PC-9 (cell line): ENCODE measurements at regions not wholly inside any gene's neighbourhood (a gene's known extent, or its start where the extent isn't known, plus 50 kb on each side); places are given as distances from the start of the nearest gene placed in this dataset.

Experiments
- BruUV-seq: library from RNA; stranded (reverse); fragments of 400-500 nt; replicated peaks from 2 replicates; lab custom pipeline; 2021; lab: Mats Ljungman, UMichigan
- CTCF ChIA-PET: fragments of 300-600 bp; sonication (Branson Sonifier 250); formaldehyde crosslinking; loops from one replicate; lab custom pipeline; 2022; ENCODE audit warnings: antibody characterized with exemption; lab: Charles Lee
- POLR2A ChIA-PET: fragments of 300-600 bp; sonication (Branson Sonifier 250); formaldehyde crosslinking; loops from one replicate; lab custom pipeline; 2022; ENCODE audit warnings: antibody characterized with exemption; ENCODE audit not compliant: unreplicated experiment; lab: Charles Lee
- DNase-seq, 2 experiments: peaks; one replicate each; pipeline versions ENCODE4 v3.0.0 to v3.0.0-alpha.2; 2015 to 2022; ENCODE audit warnings: mixed read lengths in 1 of 2
- H2AFZ ChIP-seq: fragments of 200-600 bp; sonication (generic); 2 replicates; pipeline ENCODE4 v1.8.1; 2017; ENCODE audit warnings: antibody characterized with exemption
- H3F3A ChIP-seq: fragments of 200-600 bp; sonication (generic); 2 replicates; pipeline ENCODE4 v1.8.1; 2017; ENCODE audit warnings: antibody characterized with exemption, mild to moderate bottlenecking, low read depth; ENCODE audit not compliant: insufficient read depth
- H3K27ac ChIP-seq: fragments of 200-600 bp; sonication (generic); 2 replicates; pipeline ENCODE4 v1.6.1; 2016; ENCODE audit warnings: mixed run types
- H3K27me3 ChIP-seq: fragments of 200-600 bp; sonication (generic); 2 replicates; pipeline ENCODE4 v1.6.1; 2016; ENCODE audit warnings: low read depth, mixed run types; ENCODE audit not compliant: insufficient read depth
- H3K36me3 ChIP-seq: fragments of 200-600 bp; sonication (generic); 2 replicates; pipeline ENCODE4 v1.6.1; 2016; ENCODE audit warnings: low read depth, mixed run types
- H3K4me1 ChIP-seq: fragments of 200-600 bp; sonication (generic); replicated peaks from 2 replicates; pipeline ENCODE4 v1.6.1; 2016; ENCODE audit warnings: mixed run types; ENCODE audit not compliant: insufficient read depth
- H3K4me2 ChIP-seq: fragments of 200-600 bp; sonication (generic); 2 replicates; pipeline ENCODE4 v1.6.1; 2017; ENCODE audit warnings: mixed run types
- H3K4me3 ChIP-seq: fragments of 200-600 bp; sonication (generic); 2 replicates; pipeline ENCODE4 v1.6.1; 2016; ENCODE audit warnings: mixed run types
- H3K79me2 ChIP-seq: fragments of 200-600 bp; sonication (generic); 2 replicates; pipeline ENCODE4 v1.6.1; 2017; ENCODE audit warnings: low read depth, mixed run types
- H3K9me2 ChIP-seq: fragments of 200-600 bp; sonication (generic); 2 replicates; pipeline ENCODE4 v1.8.1; 2017; ENCODE audit warnings: mild to moderate bottlenecking; ENCODE audit not compliant: insufficient read depth
- H3K9me3 ChIP-seq: fragments of 200-600 bp; sonication (generic); 2 replicates; pipeline ENCODE4 v1.8.1; 2016; ENCODE audit warnings: low read depth; ENCODE audit not compliant: insufficient read depth
- H4K20me1 ChIP-seq: fragments of 200-600 bp; sonication (generic); 2 replicates; pipeline ENCODE4 v1.8.1; 2017; ENCODE audit not compliant: insufficient read depth
- CTCF ChIP-seq: fragments of 200-600 bp; sonication (generic); conservative IDR thresholded peaks from 2 replicates; pipeline ENCODE4 v1.6.1; 2017; ENCODE audit warnings: mixed run types, antibody characterized with exemption, mild to moderate bottlenecking, moderate library complexity
- EZH2 ChIP-seq: fragments of 200-600 bp; sonication (generic); IDR thresholded peaks from 2 replicates; pipeline ENCODE4 v1.8.0; 2017; ENCODE audit warnings: antibody characterized with exemption, low read depth
- intact Hi-C: fragments of 100-400 bp; cut with micrococcal nuclease; formaldehyde crosslinking; loops from one replicate; pipeline ENCODE4 v1.10.0; 2022; ENCODE audit not compliant: unreplicated experiment

GRCh38 chr2:64785245-64785644 lies 131.5 kb upstream of the SERTAD2 start:
- no peak for TF ChIP-seq EZH2
- no peak for TF ChIP-seq CTCF
- peak in 1 of 2 experiments; percentile 50 for DNase-seq
- peak overlapping the region; percentile 76 for H3K4me2 ChIP-seq
- H3K9me3 ChIP-seq: no peaks in the 10 kb centered on the region
- H3K27ac ChIP-seq: peak overlapping the region; percentile 93
- BruUV-seq: no TSS peak
- H2AFZ ChIP-seq: no peak overlapping the region
- peaks cover 96% of the 10 kb centered on the region for H3K4me1 ChIP-seq
- peak overlapping the region; percentile 33; the same call in 1 of the 2 replicates for H3K4me3 ChIP-seq
- ChIA-PET CTCF (interaction anchor here (0.5 kb wide), 1 partner anchor 79 kb away, joined by 3 read pairs; no protein-coding TSS in a partner anchor), POLR2A (interaction anchor here (0.6 kb wide), 1 partner anchor 7 kb away, joined by 4 read pairs; no protein-coding TSS in a partner anchor)
- H3K9me2 ChIP-seq: no peaks in the 10 kb centered on the region
- H4K20me1 ChIP-seq: no peaks in the 10 kb centered on the region
- H3K36me3 ChIP-seq: no peaks in the 10 kb centered on the region
- H3K79me2 ChIP-seq: no peaks in the 10 kb centered on the region
- intact Hi-C loops: no loop called here
- peaks cover 66% of the 10 kb centered on the region for H3F3A ChIP-seq
- no peaks in the 10 kb centered on the region for H3K27me3 ChIP-seq

DNA sequence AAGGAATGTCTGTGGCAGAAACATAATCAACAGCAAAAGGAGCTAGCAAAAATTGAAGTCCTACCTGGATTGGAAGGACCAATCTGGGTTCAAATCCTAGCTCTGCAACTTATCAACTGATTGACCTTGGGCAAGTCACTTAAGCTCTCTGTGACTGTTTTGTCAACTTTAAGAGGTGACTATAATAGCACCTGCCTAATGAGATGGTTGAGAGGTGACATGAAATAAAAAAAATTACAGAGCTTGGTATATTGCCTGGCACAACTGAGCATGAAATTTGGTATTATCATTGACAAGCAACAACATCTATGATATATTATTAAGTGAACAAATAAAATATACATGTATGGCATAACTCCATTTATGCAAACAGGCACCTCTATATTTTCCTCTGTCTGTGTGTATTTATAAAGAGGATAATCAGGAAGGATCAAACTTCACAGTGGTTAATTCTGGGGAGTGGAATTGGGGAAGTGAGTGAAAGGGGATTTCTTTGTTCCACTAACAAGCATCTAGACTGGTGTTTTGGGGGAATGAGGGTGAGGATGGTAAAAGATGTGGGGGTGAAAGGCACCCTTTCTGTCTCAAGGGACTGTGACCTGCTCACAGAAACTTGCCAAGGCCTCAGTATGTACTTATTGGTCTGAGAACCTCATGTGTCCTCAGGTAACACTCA lies 132.8 kb upstream of the SERTAD2 start:
- no TSS peak for BruUV-seq
- peak overlapping the region; percentile 93; the same call in 1 of the 2 replicates for H3K27ac ChIP-seq
- POLR2A ChIA-PET: interaction anchor here (0.5 to 0.7 kb wide), 5 partner anchors 10 to 750 kb away, joined by 3 to 13 read pairs (median 8); no protein-coding TSS in a partner anchor

GRCh38 chr2:64787019-64787365 lies 133.3 kb upstream of the SERTAD2 start:
- ChIA-PET CTCF (no interaction called here), POLR2A (no interaction called here)
- no peak for DNase-seq
- Histone ChIP-seq H4K20me1 (no peaks in the 10 kb centered on the region), H3K4me2 (no peak overlapping the region), H3K9me2 (no peaks in the 10 kb centered on the region), H3K4me1 (peaks cover 98% of the 10 kb centered on the region), H3K36me3 (no peaks in the 10 kb centered on the region), H3K27ac (0 out of 2 replicates have a peak overlapping the region, but pooled peaks have one; percentile 93), H2AFZ (no peak overlapping the region), H3K4me3 (no peak overlapping the region), H3F3A (peaks cover 62% of the 10 kb centered on the region), H3K9me3 (no peaks in the 10 kb centered on the region), H3K27me3 (no peaks in the 10 kb centered on the region), H3K79me2 (no peaks in the 10 kb centered on the region)
- BruUV-seq: no TSS peak
- TF ChIP-seq EZH2: no peak
- TF ChIP-seq CTCF: no peak
- intact Hi-C loops: no loop called here

More for the DNA sequence above, 132.8 kb upstream of the SERTAD2 start:
- Histone ChIP-seq H3K4me1 (peaks cover 98% of the 10 kb centered on the region), H3K4me2 (peak overlapping the region; percentile 18), H3F3A (peaks cover 67% of the 10 kb centered on the region), H3K9me3 (no peaks in the 10 kb centered on the region), H4K20me1 (no peaks in the 10 kb centered on the region), H3K79me2 (no peaks in the 10 kb centered on the region), H3K9me2 (no peaks in the 10 kb centered on the region), H2AFZ (no peak overlapping the region), H3K36me3 (no peaks in the 10 kb centered on the region), H3K27me3 (no peaks in the 10 kb centered on the region), H3K4me3 (no peak overlapping the region)
- CTCF ChIA-PET: interaction anchor here (0.5 kb wide), 1 partner anchor 36 kb away, joined by 12 read pairs; no protein-coding TSS in a partner anchor
- intact Hi-C loops: no loop called here
- DNase-seq: no peak
- TF ChIP-seq CTCF (no peak), EZH2 (no peak)
